GM12801 (cell line): ENCODE measurements at regions not wholly inside any gene's neighbourhood (a gene's known extent, or its start where the extent isn't known, plus 50 kb on each side); places are given as distances from the start of the nearest gene placed in this dataset.

ENCODE experiments used
- CTCF ChIP-seq: IDR thresholded peaks from one replicate; pipeline ENCODE4 v1.5.1; 2011; ENCODE audit warnings: control low read depth; ENCODE audit not compliant: insufficient read length; ENCODE audit errors: extremely low read depth

DNA sequence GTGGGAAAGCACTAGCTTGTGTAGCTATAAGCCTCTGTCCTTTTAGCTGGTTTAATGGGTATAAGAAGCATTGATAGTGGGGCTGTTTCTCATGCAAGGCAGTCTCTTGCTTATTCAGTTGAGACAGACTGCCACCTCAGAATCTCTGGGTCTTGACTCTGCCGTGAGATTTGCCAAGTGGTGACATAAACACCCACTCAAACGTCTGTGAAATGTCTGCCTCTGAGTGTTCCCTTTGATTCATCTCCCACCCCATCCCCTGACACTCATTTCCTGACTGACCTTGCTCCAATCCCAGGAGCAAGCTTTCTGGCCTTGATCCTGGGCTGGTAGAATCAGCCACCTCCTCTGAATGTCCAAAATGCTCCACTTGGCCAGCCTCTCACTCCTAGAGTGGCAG, 141.9 kb upstream of the RBMS1 start:
- no peak for TF ChIP-seq CTCF

DNA sequence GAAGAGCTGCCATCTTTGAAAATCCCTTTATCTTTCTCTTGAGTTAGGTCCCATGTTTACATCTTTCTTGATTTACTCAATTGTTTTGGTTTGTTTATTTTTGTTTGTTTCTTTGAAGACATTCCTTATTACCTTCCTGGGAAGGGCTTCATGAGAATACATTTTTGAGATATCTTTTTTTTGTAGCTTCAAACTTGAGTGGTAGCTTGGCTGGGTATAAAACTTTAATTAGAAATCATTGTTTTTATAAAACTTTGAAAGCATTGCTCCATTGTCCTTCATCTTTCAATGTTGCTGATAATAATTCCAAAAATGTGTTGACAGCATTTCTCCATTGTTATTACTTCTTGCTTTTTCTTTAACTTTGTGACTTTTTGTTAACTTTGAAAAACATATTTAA, 145.9 kb upstream of the RBMS1 start:
- no peak for TF ChIP-seq CTCF

DNA sequence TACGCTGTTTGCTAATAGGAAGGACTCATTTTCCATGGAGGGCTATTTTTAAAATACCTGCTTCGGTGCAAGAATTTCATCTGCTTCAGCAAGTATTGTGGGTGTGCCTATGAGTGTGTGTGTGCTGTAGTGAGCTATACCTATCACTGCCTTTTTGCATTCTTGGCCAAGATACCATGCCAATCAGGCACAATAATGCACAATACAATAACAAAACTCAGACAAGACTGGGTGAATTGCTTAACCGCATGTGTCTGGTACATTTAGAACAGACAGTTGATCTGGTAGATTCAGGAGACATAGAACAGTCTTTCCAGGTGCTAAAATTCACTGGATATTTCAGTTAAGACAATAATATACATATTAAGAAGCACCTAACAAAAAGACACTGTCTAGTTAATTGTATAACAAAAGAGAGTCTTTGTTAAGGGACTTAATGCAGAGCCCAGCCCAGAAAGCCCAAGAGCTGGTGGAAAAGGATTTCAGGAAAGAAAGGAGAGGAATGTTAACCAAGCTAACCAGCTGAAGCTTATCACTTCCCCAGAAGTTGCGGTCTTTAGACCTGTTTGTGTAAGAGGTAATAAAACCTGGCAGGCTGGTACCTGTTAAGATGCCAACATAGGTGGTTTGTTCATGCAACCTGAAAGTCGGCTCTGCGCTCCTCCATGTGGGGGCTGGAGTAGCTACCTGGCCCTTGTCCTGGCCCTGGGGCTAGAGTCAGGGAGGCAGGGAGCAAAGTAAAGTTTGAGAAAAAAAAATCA, 153.3 kb upstream of the RBMS1 start:
- no peak for TF ChIP-seq CTCF

DNA sequence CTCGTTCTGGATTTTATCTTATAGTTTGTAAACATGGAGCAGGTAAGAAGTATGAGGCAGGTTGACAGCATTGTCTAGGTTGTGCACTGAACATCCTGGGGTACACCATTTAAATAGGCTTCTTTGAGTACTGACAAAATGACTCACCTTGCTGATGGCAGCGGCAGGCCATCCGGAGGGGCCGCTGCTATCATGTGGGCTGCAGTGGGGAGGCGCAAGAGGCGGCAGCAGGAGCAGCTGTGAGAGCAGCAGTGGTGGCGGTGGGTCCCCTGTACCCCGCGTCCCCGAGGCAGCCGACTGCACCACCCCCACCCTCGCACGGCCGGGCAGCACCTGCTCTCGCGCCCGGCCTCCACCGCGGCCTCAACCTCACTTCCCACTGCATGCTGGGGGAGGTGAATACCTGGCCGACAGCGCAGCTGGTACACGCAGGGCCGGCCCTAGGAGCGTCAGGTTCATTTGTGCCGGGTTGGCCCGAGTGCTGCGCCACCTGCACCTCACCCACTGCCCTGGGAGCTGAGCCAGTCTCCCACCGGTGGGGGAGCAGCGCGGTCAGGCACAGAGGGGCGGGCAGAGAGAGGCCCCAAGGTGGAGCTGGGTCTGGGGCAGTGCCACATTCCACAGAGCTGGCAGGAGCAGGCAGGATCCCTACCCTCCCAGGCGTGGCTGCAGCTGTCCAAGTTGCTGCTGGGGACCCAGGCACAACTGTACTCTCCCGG, 154.5 kb upstream of the RBMS1 start:
- no peak for TF ChIP-seq CTCF

DNA sequence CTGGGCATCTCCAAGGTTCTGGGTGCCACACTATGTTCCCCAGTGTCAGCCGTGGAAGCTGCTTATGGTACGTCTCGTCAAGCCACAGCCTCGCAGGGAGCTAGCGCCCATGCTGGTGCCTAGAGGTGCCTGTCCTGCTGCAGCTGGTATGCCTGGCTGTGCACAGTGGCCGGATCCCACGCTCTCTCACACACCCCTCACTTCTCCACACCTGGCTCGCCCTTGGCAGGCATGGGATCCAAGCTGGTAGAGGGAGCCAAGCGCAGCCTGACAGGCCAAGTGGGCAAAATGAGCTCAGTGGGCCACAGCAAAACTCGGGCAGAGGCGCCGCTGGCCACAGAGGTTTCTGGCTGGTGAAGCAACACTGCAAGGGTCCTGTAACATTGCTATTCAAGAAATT, 156.1 kb upstream of the RBMS1 start:
- TF ChIP-seq CTCF, result no peak

DNA sequence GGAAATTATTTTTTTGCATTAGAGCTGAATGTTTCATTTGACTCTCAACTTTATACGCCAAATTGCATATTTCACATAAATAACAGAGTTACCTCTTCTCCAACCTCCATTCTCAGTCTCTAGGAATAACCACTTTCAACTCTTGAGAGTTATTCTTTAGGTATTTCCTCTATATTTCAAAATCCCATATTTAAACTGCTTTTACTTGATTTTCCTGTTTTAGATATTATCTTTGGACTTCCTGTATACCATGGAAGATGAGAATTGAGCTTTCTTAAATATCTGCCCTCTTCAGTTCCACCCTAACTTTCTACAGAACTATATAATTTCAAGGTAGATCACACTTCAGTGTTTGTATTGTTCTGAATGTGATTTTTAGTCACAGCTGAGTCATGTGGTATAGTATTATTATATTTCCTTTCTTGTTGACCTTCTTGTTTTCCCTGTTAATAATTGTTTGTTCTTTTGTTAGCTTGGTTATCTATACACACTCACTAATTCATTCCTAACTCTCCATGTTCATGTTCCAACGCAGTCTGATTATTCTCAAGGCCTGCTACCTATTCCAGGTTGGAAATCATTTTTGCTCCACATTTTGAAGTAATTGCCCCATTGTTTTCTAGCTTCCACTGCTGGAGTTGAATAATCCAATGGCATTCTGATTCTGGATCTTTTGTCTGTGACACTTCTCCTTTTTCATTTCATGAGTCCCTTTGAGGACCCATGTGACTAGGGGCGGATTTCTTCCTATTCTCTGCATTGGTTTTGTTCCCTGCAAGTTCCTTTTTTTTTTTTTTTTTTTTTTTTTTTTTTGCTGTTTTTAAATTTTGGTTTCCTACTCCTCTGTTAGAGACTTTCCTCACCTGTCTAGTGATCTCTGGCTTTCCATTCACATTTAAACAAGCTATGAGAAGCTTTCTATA, 156.8 kb upstream of the RBMS1 start:
- no peak for TF ChIP-seq CTCF
